GM20431 (cell line): ENCODE measurements at regions not wholly inside any gene's neighbourhood (a gene's known extent, or its start where the extent isn't known, plus 50 kb on each side); places are given as distances from the start of the nearest gene placed in this dataset.
"Not testable (repeated sequence)": the region's sequence is repeated elsewhere in the genome, so short reads cannot be mapped to it uniquely, and the experiment has no call there.

Experiments used
- in situ Hi-C: fragments of 300-500 bp; cut with MseI, MboI; formaldehyde crosslinking; loops from one replicate; pipeline ENCODE4 v1.15.0; 2020; ENCODE audit warnings: low sequenced_read_pairs; ENCODE audit not compliant: unreplicated experiment

GRCh38 chr5:15385037-15385436, 114.9 kb upstream of the FBXL7 start:
- in situ Hi-C loops = no loop called here

GRCh38 chr5:15384581-15384980, 115.4 kb upstream of the FBXL7 start:
- in situ Hi-C loops = no loop called here

GRCh38 chr5:15384176-15384575, 115.8 kb upstream of the FBXL7 start:
- in situ Hi-C loops = no loop called here

GRCh38 chr5:15383469-15383868, 116.5 kb upstream of the FBXL7 start:
- in situ Hi-C loops = no loop called here

- in situ Hi-C loops = no loop called here
Measured at GRCh38 chr5:15383021-15383420, 117.0 kb upstream of the FBXL7 start.

GRCh38 chr5:15377573-15378340, 122.2 kb upstream of the FBXL7 start:
- in situ Hi-C loops = no loop called here

GRCh38 chr5:15376803-15377202, 123.2 kb upstream of the FBXL7 start:
- in situ Hi-C loops = no loop called here

GRCh38 chr5:15376088-15376487, 123.9 kb upstream of the FBXL7 start:
- in situ Hi-C loops = no loop called here

- in situ Hi-C loops = no loop called here
Measured at GRCh38 chr5:15375559-15375958, 124.4 kb upstream of the FBXL7 start.

GRCh38 chr5:15374886-15375285, 125.1 kb upstream of the FBXL7 start:
- in situ Hi-C loops = no loop called here

- in situ Hi-C loops = no loop called here
Measured at GRCh38 chr5:15373151-15373550, 126.8 kb upstream of the FBXL7 start.

GRCh38 chr5:15371184-15371583, 128.8 kb upstream of the FBXL7 start:
- in situ Hi-C loops = no loop called here

- in situ Hi-C loops = no loop called here
Measured at GRCh38 chr5:15368835-15369234, 131.1 kb upstream of the FBXL7 start.

- in situ Hi-C loops = no loop called here
Measured at GRCh38 chr5:15367489-15367888, 132.5 kb upstream of the FBXL7 start.

GRCh38 chr5:15366676-15367391, 133.1 kb upstream of the FBXL7 start:
- in situ Hi-C loops = no loop called here

- in situ Hi-C loops = no loop called here
Measured at GRCh38 chr5:15365070-15365469, 134.9 kb upstream of the FBXL7 start.

GRCh38 chr5:15363601-15364000, 136.4 kb upstream of the FBXL7 start:
- in situ Hi-C loops = no loop called here

GRCh38 chr5:15357092-15357453, 142.9 kb upstream of the FBXL7 start:
- in situ Hi-C loops = not testable (repeated sequence)

GRCh38 chr5:15356308-15357091, 143.5 kb upstream of the FBXL7 start:
- in situ Hi-C loops = not testable (repeated sequence)

- in situ Hi-C loops = no loop called here
Measured at GRCh38 chr5:15354021-15354420, 146.0 kb upstream of the FBXL7 start.

- in situ Hi-C loops = no loop called here
Measured at GRCh38 chr5:15353086-15353645, 146.8 kb upstream of the FBXL7 start.
